CD4-positive, alpha-beta T cell treated with Interleukin-6 for 4 hours (primary cell): ENCODE measurements at regions not wholly inside any gene's neighbourhood (a gene's known extent, or its start where the extent isn't known, plus 50 kb on each side); places are given as distances from the start of the nearest gene placed in this dataset.
"Not testable (repeated sequence)": the region's sequence is repeated elsewhere in the genome, so short reads cannot be mapped to it uniquely, and the experiment has no call there.

Experiments
- DNase-seq: peaks from one replicate; pipeline ENCODE4 v3.0.0-alpha.2; 2020; ENCODE audit warnings: mixed read lengths

- DNase-seq = no peak
These were observed 234.3 kb upstream of the NFIA start for GRCh38 chr1:60847855-60848582.

GRCh38 chr1:60847391-60847790 is 235.0 kb upstream of the NFIA start:
- DNase-seq = no peak

- not testable (repeated sequence) for DNase-seq
These were observed 236.7 kb upstream of the NFIA start for GRCh38 chr1:60845659-60846058.

GRCh38 chr1:60842304-60842703 is 240.1 kb upstream of the NFIA start:
- DNase-seq = no peak

- no peak for DNase-seq
These were observed 241.0 kb upstream of the NFIA start for GRCh38 chr1:60841116-60842046.

- not testable (repeated sequence) for DNase-seq
These were observed 241.9 kb upstream of the NFIA start for GRCh38 chr1:60840476-60840875.

GRCh38 chr1:60835649-60836048 is 246.7 kb upstream of the NFIA start:
- DNase-seq = no peak

GRCh38 chr1:60833173-60833572 is 249.2 kb upstream of the NFIA start:
- no peak for DNase-seq

- no peak for DNase-seq
These were observed 250.0 kb upstream of the NFIA start for GRCh38 chr1:60832367-60832766.

GRCh38 chr1:60831780-60832179 is 250.6 kb upstream of the NFIA start:
- no peak for DNase-seq

GRCh38 chr1:60828944-60829343 is 253.4 kb upstream of the NFIA start:
- DNase-seq = no peak

GRCh38 chr1:60826320-60827094 is 255.9 kb upstream of the NFIA start:
- DNase-seq = no peak

GRCh38 chr1:60825593-60825992 is 256.8 kb upstream of the NFIA start:
- DNase-seq = no peak

- no peak for DNase-seq
These were observed 259.2 kb upstream of the NFIA start for GRCh38 chr1:60823151-60823550.

- no peak for DNase-seq
These were observed 260.1 kb upstream of the NFIA start for GRCh38 chr1:60822252-60822651.

- DNase-seq = no peak
These were observed 261.2 kb upstream of the NFIA start for GRCh38 chr1:60821156-60821555.

GRCh38 chr1:60818969-60819701 is 263.2 kb upstream of the NFIA start:
- no peak for DNase-seq

- DNase-seq = no peak
These were observed 269.3 kb upstream of the NFIA start for GRCh38 chr1:60813071-60813470.

- DNase-seq = no peak
These were observed 273.0 kb upstream of the NFIA start for GRCh38 chr1:60809204-60809980.

- no peak for DNase-seq
These were observed 273.7 kb upstream of the NFIA start for GRCh38 chr1:60808676-60809075.

- DNase-seq = no peak
These were observed 279.5 kb upstream of the NFIA start for GRCh38 chr1:60802884-60803283.

GRCh38 chr1:60797351-60797750 is 285.0 kb upstream of the NFIA start:
- DNase-seq = no peak
